ENCODE measurements at regions not wholly inside any gene's neighbourhood (a gene's known extent, or its start where the extent isn't known, plus 50 kb on each side); places are given as distances from the start of the nearest gene placed in this dataset.

DNA sequence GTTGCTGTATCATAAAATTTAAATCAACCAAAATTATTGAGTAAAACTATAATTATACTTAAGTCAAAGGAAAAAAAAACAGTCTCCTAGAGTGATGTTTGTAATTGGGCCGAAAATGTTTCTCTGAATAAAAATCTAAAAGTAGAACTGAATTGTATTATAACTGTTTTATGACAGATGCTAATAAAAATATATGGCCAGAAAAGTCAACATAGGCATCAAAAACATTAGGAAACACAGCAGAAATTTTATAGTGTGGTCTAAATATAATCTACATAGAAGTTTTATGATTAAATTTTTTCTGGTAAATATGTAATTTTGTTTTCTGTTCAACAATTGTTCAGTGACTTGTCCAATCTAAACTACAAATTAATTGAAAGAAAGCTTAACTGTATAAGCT, 277.8 kb downstream of the ALX1 start:
- DNase-seq = no peak
- Histone ChIP-seq H3K27me3 (ENCODE audit: control insufficient read depth, insufficient read depth, low read length, poor library complexity, severe bottlenecking) (no peaks in the 10 kb centered on the region), H3K9me3 (ENCODE audit: control insufficient read depth, low read length) (no peaks in the 10 kb centered on the region), H3K27ac (ENCODE audit: low read depth, low read length) (no peak overlapping the region), H3K9ac (ENCODE audit: extremely low read depth, low read length, poor library complexity, severe bottlenecking) (no peak overlapping the region), H3K36me3 (ENCODE audit: control insufficient read depth, insufficient read depth, low read length) (no peaks in the 10 kb centered on the region), H3K4me1 (ENCODE audit: control insufficient read depth, insufficient read depth, low read length) (no peaks in the 10 kb centered on the region), H3K4me3 (ENCODE audit: low read length) (no peak overlapping the region)
- TF ChIP-seq, protein P1, sequence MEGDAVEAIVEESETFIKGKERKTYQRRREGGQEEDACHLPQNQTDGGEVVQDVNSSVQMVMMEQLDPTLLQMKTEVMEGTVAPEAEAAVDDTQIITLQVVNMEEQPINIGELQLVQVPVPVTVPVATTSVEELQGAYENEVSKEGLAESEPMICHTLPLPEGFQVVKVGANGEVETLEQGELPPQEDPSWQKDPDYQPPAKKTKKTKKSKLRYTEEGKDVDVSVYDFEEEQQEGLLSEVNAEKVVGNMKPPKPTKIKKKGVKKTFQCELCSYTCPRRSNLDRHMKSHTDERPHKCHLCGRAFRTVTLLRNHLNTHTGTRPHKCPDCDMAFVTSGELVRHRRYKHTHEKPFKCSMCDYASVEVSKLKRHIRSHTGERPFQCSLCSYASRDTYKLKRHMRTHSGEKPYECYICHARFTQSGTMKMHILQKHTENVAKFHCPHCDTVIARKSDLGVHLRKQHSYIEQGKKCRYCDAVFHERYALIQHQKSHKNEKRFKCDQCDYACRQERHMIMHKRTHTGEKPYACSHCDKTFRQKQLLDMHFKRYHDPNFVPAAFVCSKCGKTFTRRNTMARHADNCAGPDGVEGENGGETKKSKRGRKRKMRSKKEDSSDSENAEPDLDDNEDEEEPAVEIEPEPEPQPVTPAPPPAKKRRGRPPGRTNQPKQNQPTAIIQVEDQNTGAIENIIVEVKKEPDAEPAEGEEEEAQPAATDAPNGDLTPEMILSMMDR (conservative IDR thresholded peaks at IDR 0.05) = no peak
- Mint-ChIP-seq H3K36me3 (ENCODE audit: low read depth) (no peaks in the 10 kb centered on the region), H3K27me3 (ENCODE audit: insufficient read depth) (no peaks in the 10 kb centered on the region), H3K4me3 (no peak overlapping the region), H3K4me1 (no peaks in the 10 kb centered on the region), H3K9me3 (no peaks in the 10 kb centered on the region), H3K27ac (no peak overlapping the region)
- whole genome bisulfite sequencing, 2 experiments (ENCODE audit: insufficient coverage in 1 of 2, insufficient read length in 1 of 2) = 89% methylated on average over 1 of the region's 1 CpG; no CpG with 5 or more reads in 1 of the 2 experiments

DNA sequence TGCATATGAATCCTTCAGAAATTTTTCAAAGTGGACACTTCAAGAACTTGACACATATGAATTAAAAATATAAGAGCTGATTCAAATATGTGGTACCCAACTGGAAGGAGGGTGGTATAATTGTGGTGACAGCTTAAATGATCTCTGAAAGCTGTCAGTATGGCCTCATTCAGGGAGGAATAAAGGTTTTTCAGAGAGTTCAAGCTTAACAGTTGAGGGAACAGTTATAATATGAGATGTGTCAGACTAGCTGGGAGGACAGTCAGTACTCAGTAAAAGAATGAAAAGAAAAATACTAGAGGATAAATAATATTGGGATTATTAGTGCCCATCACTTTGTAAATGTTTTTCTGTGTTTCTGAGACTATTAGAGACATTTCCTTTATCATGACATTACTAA, 277.5 kb downstream of the RASSF9 start:
- Mint-ChIP-seq H3K4me1 (no peaks in the 10 kb centered on the region), H3K27me3 (ENCODE audit: insufficient read depth) (no peaks in the 10 kb centered on the region), H3K27ac (no peak overlapping the region), H3K36me3 (ENCODE audit: low read depth) (no peaks in the 10 kb centered on the region), H3K9me3 (no peaks in the 10 kb centered on the region), H3K4me3 (no peak overlapping the region)
- Histone ChIP-seq H3K9me3 (ENCODE audit: control insufficient read depth, low read length) (no peaks in the 10 kb centered on the region), H3K4me1 (ENCODE audit: control insufficient read depth, insufficient read depth, low read length) (no peaks in the 10 kb centered on the region), H3K4me3 (ENCODE audit: low read length) (no peak overlapping the region), H3K27me3 (ENCODE audit: control insufficient read depth, insufficient read depth, low read length, poor library complexity, severe bottlenecking) (no peaks in the 10 kb centered on the region), H3K36me3 (ENCODE audit: control insufficient read depth, insufficient read depth, low read length) (no peaks in the 10 kb centered on the region), H3K27ac (ENCODE audit: low read depth, low read length) (no peak overlapping the region), H3K9ac (ENCODE audit: extremely low read depth, low read length, poor library complexity, severe bottlenecking) (no peak overlapping the region)
- DNase-seq = no peak
- TF ChIP-seq, protein P1 (conservative IDR thresholded peaks at IDR 0.05) = no peak

DNA sequence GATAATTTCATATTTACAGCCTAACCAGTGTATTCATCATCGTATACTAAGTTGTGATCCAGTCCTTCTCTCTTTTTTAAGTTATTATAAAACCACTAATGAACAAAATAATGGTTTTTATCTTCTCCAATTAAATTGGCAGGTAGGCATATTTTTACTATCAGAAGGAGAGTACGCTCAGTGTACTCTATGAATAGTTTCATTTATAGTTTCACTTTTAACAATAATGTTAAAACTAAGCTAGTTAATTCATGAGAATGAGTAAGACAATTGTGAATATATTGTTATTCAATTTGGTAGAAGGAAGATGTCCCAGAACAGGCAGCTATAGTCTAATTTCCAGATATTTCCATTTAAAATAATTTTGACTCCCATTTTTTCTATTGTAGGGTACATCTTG, 277.1 kb downstream of the RASSF9 start:
- no peaks in the 10 kb centered on the region for H3K27me3 ChIP-seq (ENCODE audit: control insufficient read depth, insufficient read depth, low read length, poor library complexity, severe bottlenecking)
- H3K27ac Mint-ChIP-seq = no peak overlapping the region
- H3K36me3 ChIP-seq (ENCODE audit: control insufficient read depth, insufficient read depth, low read length) = no peaks in the 10 kb centered on the region
- no peaks in the 10 kb centered on the region for H3K4me1 ChIP-seq (ENCODE audit: control insufficient read depth, insufficient read depth, low read length)
- H3K36me3 Mint-ChIP-seq (ENCODE audit: low read depth) = no peaks in the 10 kb centered on the region
- H3K9me3 ChIP-seq (ENCODE audit: control insufficient read depth, low read length) = no peaks in the 10 kb centered on the region
- H3K27me3 Mint-ChIP-seq (ENCODE audit: insufficient read depth) = no peaks in the 10 kb centered on the region
- no peaks in the 10 kb centered on the region for H3K4me1 Mint-ChIP-seq
- 100% methylated on average over 1 of the region's 2 CpGs; no CpG with 5 or more reads in 1 of the 2 experiments for WGBS, 2 experiments (ENCODE audit: insufficient coverage in 1 of 2, insufficient read length in 1 of 2)
- H3K4me3 Mint-ChIP-seq = no peak overlapping the region
- H3K27ac ChIP-seq (ENCODE audit: low read depth, low read length) = no peak overlapping the region
- no peak for DNase-seq
- TF ChIP-seq, protein P1 (conservative IDR thresholded peaks at IDR 0.05) = no peak
- H3K9me3 Mint-ChIP-seq = no peaks in the 10 kb centered on the region
- no peak overlapping the region for H3K4me3 ChIP-seq (ENCODE audit: low read length)
- H3K9ac ChIP-seq (ENCODE audit: extremely low read depth, low read length, poor library complexity, severe bottlenecking) = no peak overlapping the region

Data from endodermal cell (in vitro differentiated cells).